IMR-90 (cell line): ENCODE measurements at regions not wholly inside any gene's neighbourhood (a gene's known extent, or its start where the extent isn't known, plus 50 kb on each side); places are given as distances from the start of the nearest gene placed in this dataset.

Source experiments
- BHLHE40 ChIP-seq: fragments of 150-350 bp; IDR thresholded peaks from 2 replicates; pipeline ENCODE4 v1.6.1; 2016; ENCODE audit warnings: mild to moderate bottlenecking, low read depth, low read length
- CEBPB ChIP-seq: IDR thresholded peaks from 2 replicates; pipeline ENCODE4 v1.6.1; 2012; ENCODE audit warnings: low read depth, low read length, improper control_type of control experiment
- CHD1 ChIP-seq: IDR thresholded peaks from 2 replicates; pipeline ENCODE4 v1.6.1; 2012; ENCODE audit warnings: low read depth, low read length, improper control_type of control experiment
- ELK1 ChIP-seq: fragments of 150-350 bp; IDR thresholded peaks from 2 replicates; pipeline ENCODE4 v1.6.1; 2016; ENCODE audit warnings: low read depth, mild to moderate bottlenecking, low read length, moderate library complexity, borderline replicate concordance
- FOS ChIP-seq: fragments of 150-350 bp; IDR thresholded peaks from 2 replicates; pipeline ENCODE4 v1.6.1; 2016; ENCODE audit warnings: low read depth, low read length
- MAFK ChIP-seq: IDR thresholded peaks from 2 replicates; pipeline ENCODE4 v1.6.1; 2012; ENCODE audit warnings: low read depth, low read length, improper control_type of control experiment
- MAZ ChIP-seq: IDR thresholded peaks from 2 replicates; pipeline ENCODE4 v1.6.1; 2012; ENCODE audit warnings: low read depth, mild to moderate bottlenecking, low read length, improper control_type of control experiment, moderate library complexity, borderline replicate concordance
- POLR2A ChIP-seq: IDR thresholded peaks from 2 replicates; pipeline ENCODE4 v1.6.1; 2012; ENCODE audit warnings: mild to moderate bottlenecking, low read depth, low read length
- RAD21 ChIP-seq: IDR thresholded peaks from 2 replicates; pipeline ENCODE4 v1.6.1; 2012; ENCODE audit warnings: low read length, improper control_type of control experiment
- RCOR1 ChIP-seq: IDR thresholded peaks from 2 replicates; pipeline ENCODE4 v1.6.1; 2012; ENCODE audit warnings: mild to moderate bottlenecking, low read length, improper control_type of control experiment; ENCODE audit not compliant: insufficient replicate concordance
- RFX5 ChIP-seq: IDR thresholded peaks from 2 replicates; pipeline ENCODE4 v1.8.0; 2012; ENCODE audit warnings: low read depth, mild to moderate bottlenecking, low read length, moderate library complexity
- SMC3 ChIP-seq: fragments of 150-350 bp; IDR thresholded peaks from 2 replicates; pipeline ENCODE4 v1.6.1; 2016; ENCODE audit warnings: low read depth, mild to moderate bottlenecking, antibody characterized with exemption, low read length, moderate library complexity
- TF ChIP-seq, protein P1 (sequence below): conservative IDR thresholded peaks from 2 replicates; pipeline ENCODE4 v1.5.1; 2012; ENCODE audit warnings: mild to moderate bottlenecking, low read depth, low read length, improper control_type of control experiment
- TF ChIP-seq, protein P2 (sequence below): fragments of 150-350 bp; IDR thresholded peaks from 2 replicates; pipeline ENCODE4 v1.6.1; 2017; ENCODE audit warnings: mild to moderate bottlenecking, antibody characterized with exemption, low read length, low read depth

GRCh38 chr11:109062445-109062844, 359.5 kb upstream of the C11orf87 start:
- TF ChIP-seq, protein P1, sequence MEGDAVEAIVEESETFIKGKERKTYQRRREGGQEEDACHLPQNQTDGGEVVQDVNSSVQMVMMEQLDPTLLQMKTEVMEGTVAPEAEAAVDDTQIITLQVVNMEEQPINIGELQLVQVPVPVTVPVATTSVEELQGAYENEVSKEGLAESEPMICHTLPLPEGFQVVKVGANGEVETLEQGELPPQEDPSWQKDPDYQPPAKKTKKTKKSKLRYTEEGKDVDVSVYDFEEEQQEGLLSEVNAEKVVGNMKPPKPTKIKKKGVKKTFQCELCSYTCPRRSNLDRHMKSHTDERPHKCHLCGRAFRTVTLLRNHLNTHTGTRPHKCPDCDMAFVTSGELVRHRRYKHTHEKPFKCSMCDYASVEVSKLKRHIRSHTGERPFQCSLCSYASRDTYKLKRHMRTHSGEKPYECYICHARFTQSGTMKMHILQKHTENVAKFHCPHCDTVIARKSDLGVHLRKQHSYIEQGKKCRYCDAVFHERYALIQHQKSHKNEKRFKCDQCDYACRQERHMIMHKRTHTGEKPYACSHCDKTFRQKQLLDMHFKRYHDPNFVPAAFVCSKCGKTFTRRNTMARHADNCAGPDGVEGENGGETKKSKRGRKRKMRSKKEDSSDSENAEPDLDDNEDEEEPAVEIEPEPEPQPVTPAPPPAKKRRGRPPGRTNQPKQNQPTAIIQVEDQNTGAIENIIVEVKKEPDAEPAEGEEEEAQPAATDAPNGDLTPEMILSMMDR: no peak
- no peak for TF ChIP-seq FOS
- no peak for TF ChIP-seq ELK1
- TF ChIP-seq BHLHE40: no peak
- no peak for TF ChIP-seq POLR2A
- TF ChIP-seq, protein P2, sequence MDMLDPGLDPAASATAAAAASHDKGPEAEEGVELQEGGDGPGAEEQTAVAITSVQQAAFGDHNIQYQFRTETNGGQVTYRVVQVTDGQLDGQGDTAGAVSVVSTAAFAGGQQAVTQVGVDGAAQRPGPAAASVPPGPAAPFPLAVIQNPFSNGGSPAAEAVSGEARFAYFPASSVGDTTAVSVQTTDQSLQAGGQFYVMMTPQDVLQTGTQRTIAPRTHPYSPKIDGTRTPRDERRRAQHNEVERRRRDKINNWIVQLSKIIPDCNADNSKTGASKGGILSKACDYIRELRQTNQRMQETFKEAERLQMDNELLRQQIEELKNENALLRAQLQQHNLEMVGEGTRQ: no peak
- TF ChIP-seq RCOR1: no peak
- TF ChIP-seq RFX5: no peak
- TF ChIP-seq RAD21: no peak
- no peak for TF ChIP-seq MAZ
- TF ChIP-seq MAFK: no peak
- peak; percentile 52; the same call in 1 of the 2 replicates for TF ChIP-seq CEBPB
- no peak for TF ChIP-seq CHD1
- TF ChIP-seq SMC3: no peak
